SK-N-SH treated with all-trans-retinoic acid at 6 μM for 48 hours (cell line): ENCODE measurements at regions not wholly inside any gene's neighbourhood (a gene's known extent, or its start where the extent isn't known, plus 50 kb on each side); places are given as distances from the start of the nearest gene placed in this dataset.

Experiments used
- GLIS3 ChIP-seq: fragments of 250-450 bp; sonication (Bioruptor Pico); IDR thresholded peaks from 2 replicates; pipeline ENCODE4 v1.5.0; 2020; ENCODE audit warnings: mild to moderate bottlenecking, moderate library complexity
- PPARA ChIP-seq: fragments of 250-450 bp; sonication (Bioruptor Pico); IDR thresholded peaks from 2 replicates; pipeline ENCODE4 v1.5.0; 2020; ENCODE audit warnings: mild to moderate bottlenecking, borderline replicate concordance
- TOX ChIP-seq: fragments of 250-450 bp; sonication (Bioruptor Pico); IDR thresholded peaks from 2 replicates; pipeline ENCODE4 v1.8.0; 2021; ENCODE audit warnings: mild to moderate bottlenecking, moderate library complexity, borderline replicate concordance
- ZFP3 ChIP-seq: fragments of 250-450 bp; sonication (Bioruptor Pico); IDR thresholded peaks from 2 replicates; pipeline ENCODE4 v1.5.0; 2020; ENCODE audit warnings: mild to moderate bottlenecking, moderate library complexity
- ZFP30 ChIP-seq: fragments of 450-650 bp; formaldehyde crosslinking; IDR thresholded peaks from 2 replicates; pipeline ENCODE4 v1.5.0; 2022; ENCODE audit warnings: mild to moderate bottlenecking, moderate library complexity
- ZNF70 ChIP-seq: fragments of 450-650 bp; formaldehyde crosslinking; IDR thresholded peaks from 2 replicates; pipeline ENCODE4 v1.5.0; 2020; ENCODE audit warnings: mild to moderate bottlenecking, moderate library complexity
- TF ChIP-seq, protein P1 (sequence below): fragments of 250-450 bp; sonication (Bioruptor Pico); IDR thresholded peaks from 2 replicates; pipeline ENCODE4 v1.8.0; 2020; ENCODE audit warnings: mild to moderate bottlenecking, moderate library complexity, borderline replicate concordance
- TF ChIP-seq, protein P2 (sequence below): fragments of 250-450 bp; sonication (Bioruptor Pico); IDR thresholded peaks from 2 replicates; pipeline ENCODE4 v1.5.0; 2020; ENCODE audit warnings: mild to moderate bottlenecking, moderate library complexity
- TF ChIP-seq, protein P3 (sequence below): fragments of 250-450 bp; sonication (Bioruptor Pico); IDR thresholded peaks from 2 replicates; pipeline ENCODE4 v1.5.1; 2020; ENCODE audit warnings: low read depth, mild to moderate bottlenecking, moderate library complexity
- TF ChIP-seq, protein P4 (sequence below): fragments of 250-450 bp; sonication (Bioruptor Pico); IDR thresholded peaks from 2 replicates; pipeline ENCODE4 v1.5.1; 2021; ENCODE audit warnings: mild to moderate bottlenecking, moderate library complexity

DNA sequence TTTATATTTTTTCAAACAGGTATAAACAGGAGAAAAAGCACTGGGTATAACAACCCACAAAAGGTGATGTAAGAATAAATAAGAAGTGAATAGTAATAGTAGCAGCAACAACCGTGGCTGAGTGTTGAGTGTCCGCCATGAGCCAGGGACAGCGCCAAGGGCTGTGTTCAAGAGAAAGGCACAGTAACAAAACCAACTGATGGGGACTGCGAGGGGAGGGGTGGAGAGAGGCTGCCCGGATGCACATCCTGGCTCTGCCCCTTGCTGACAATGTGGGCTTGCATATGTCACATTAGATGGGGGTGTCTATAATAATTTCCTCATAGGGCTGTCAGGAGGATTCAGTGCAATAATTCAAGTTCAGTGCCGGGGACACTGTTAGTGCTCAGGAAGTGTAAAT lies 912.4 kb downstream of the VRK1 start:
- TF ChIP-seq, protein P1, sequence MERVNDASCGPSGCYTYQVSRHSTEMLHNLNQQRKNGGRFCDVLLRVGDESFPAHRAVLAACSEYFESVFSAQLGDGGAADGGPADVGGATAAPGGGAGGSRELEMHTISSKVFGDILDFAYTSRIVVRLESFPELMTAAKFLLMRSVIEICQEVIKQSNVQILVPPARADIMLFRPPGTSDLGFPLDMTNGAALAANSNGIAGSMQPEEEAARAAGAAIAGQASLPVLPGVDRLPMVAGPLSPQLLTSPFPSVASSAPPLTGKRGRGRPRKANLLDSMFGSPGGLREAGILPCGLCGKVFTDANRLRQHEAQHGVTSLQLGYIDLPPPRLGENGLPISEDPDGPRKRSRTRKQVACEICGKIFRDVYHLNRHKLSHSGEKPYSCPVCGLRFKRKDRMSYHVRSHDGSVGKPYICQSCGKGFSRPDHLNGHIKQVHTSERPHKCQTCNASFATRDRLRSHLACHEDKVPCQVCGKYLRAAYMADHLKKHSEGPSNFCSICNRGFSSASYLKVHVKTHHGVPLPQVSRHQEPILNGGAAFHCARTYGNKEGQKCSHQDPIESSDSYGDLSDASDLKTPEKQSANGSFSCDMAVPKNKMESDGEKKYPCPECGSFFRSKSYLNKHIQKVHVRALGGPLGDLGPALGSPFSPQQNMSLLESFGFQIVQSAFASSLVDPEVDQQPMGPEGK (CRISPR knock-in tag): no peak
- TF ChIP-seq PPARA (CRISPR knock-in tag) (no peak), ZFP30 (no peak), TOX (no peak), GLIS3 (no peak), ZNF70 (CRISPR knock-in tag) (no peak), ZFP3 (CRISPR knock-in tag) (no peak)
- TF ChIP-seq, protein P2, sequence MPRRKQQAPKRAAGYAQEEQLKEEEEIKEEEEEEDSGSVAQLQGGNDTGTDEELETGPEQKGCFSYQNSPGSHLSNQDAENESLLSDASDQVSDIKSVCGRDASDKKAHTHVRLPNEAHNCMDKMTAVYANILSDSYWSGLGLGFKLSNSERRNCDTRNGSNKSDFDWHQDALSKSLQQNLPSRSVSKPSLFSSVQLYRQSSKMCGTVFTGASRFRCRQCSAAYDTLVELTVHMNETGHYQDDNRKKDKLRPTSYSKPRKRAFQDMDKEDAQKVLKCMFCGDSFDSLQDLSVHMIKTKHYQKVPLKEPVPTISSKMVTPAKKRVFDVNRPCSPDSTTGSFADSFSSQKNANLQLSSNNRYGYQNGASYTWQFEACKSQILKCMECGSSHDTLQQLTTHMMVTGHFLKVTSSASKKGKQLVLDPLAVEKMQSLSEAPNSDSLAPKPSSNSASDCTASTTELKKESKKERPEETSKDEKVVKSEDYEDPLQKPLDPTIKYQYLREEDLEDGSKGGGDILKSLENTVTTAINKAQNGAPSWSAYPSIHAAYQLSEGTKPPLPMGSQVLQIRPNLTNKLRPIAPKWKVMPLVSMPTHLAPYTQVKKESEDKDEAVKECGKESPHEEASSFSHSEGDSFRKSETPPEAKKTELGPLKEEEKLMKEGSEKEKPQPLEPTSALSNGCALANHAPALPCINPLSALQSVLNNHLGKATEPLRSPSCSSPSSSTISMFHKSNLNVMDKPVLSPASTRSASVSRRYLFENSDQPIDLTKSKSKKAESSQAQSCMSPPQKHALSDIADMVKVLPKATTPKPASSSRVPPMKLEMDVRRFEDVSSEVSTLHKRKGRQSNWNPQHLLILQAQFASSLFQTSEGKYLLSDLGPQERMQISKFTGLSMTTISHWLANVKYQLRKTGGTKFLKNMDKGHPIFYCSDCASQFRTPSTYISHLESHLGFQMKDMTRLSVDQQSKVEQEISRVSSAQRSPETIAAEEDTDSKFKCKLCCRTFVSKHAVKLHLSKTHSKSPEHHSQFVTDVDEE (CRISPR knock-in tag): no peak
- TF ChIP-seq, protein P3, sequence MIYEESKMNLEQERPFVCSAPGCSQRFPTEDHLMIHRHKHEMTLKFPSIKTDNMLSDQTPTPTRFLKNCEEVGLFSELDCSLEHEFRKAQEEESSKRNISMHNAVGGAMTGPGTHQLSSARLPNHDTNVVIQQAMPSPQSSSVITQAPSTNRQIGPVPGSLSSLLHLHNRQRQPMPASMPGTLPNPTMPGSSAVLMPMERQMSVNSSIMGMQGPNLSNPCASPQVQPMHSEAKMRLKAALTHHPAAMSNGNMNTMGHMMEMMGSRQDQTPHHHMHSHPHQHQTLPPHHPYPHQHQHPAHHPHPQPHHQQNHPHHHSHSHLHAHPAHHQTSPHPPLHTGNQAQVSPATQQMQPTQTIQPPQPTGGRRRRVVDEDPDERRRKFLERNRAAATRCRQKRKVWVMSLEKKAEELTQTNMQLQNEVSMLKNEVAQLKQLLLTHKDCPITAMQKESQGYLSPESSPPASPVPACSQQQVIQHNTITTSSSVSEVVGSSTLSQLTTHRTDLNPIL (CRISPR knock-in tag): no peak
- TF ChIP-seq, protein P4, sequence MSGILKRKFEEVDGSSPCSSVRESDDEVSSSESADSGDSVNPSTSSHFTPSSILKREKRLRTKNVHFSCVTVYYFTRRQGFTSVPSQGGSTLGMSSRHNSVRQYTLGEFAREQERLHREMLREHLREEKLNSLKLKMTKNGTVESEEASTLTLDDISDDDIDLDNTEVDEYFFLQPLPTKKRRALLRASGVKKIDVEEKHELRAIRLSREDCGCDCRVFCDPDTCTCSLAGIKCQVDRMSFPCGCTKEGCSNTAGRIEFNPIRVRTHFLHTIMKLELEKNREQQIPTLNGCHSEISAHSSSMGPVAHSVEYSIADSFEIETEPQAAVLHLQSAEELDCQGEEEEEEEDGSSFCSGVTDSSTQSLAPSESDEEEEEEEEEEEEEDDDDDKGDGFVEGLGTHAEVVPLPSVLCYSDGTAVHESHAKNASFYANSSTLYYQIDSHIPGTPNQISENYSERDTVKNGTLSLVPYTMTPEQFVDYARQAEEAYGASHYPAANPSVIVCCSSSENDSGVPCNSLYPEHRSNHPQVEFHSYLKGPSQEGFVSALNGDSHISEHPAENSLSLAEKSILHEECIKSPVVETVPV (CRISPR knock-in tag): no peak
